ENCODE measurements at regions not wholly inside any gene's neighbourhood (a gene's known extent, or its start where the extent isn't known, plus 50 kb on each side); places are given as distances from the start of the nearest gene placed in this dataset.

DNA sequence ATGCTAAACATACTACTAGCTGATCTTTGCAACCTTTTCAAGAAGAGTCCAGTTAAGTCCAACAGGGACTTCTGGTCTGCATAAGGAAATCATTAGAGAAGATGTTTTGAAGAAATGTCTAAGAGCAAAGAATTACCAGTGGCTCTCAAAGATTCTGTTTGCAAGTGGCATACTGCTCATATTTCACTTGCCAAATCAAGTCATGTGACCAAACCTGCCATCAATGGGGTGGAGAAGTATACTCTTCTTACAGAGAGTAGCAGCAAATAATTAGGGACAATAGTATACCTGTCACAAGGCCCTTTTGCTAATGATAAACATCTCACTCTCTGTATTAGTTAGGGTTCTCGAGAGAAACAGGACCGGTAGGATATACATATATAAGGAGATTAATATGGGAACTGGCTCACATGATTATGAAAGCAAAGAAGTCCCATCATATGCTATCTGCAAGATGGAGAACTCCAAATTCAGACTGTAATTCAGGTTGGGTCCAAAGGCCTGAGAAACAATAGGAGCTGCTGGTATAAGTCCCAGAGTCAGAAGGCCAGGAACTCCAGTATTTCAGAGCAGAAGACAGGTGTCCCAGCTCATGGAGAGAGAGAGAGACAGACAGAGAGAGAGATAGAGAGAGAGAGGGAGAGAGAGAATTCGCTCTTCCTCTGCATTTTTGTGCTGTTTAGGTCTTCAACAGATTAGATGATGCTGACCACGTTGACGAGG, 111.5 kb downstream of the LCA5 start:
- WGBS, 5 donors = 75 to 84% (median 83%) methylated on average over 5 of the region's 5 CpGs
- intact Hi-C loops (cut with DNase I; ENCODE audit: low total_unique reads) = no loop called here
- DNase-seq = no peak

DNA sequence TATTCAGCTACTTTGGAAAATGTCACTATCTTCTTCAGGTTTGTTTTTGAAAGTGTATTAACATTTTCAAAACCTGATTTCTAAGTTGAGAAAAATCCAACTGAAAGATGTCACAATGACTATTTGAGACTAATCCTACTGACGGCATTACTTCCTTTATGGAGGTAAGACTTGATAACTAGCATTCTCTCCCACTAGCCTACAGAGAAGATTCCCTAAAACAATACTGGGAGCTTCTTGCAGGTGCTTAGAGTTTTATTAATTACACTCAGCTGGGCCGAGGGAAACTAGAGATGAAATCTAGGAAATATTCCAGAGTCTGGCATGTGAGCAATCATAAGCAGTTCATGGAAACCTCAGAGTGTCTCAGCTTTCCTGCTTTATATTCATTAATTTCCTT, 114.0 kb downstream of the LCA5 start:
- Histone ChIP-seq H3K27me3 (no peaks in the 10 kb centered on the region), H3K4me3 (no peak overlapping the region), H3K4me1 (peaks cover 0 to 12% (median 8%) of the 10 kb centered on the region in 4 donors), H3K36me3 (no peaks in the 10 kb centered on the region), H3K9me3 (no peaks in the 10 kb centered on the region), H3K27ac (no peak overlapping the region)
- DNase-seq = no peak
- intact Hi-C loops (cut with DNase I; ENCODE audit: low total_unique reads) = no loop called here
- 64 to 79% (median 71%) methylated on average over 2 of the region's 2 CpGs for WGBS, 5 donors
- TF ChIP-seq POLR2A (IDR thresholded peaks at IDR 0.05) (no peak), EP300 (IDR thresholded peaks at IDR 0.05) (no peak), POLR2AphosphoS5 (IDR thresholded peaks at IDR 0.05) (no peak)
- TF ChIP-seq, protein P1, sequence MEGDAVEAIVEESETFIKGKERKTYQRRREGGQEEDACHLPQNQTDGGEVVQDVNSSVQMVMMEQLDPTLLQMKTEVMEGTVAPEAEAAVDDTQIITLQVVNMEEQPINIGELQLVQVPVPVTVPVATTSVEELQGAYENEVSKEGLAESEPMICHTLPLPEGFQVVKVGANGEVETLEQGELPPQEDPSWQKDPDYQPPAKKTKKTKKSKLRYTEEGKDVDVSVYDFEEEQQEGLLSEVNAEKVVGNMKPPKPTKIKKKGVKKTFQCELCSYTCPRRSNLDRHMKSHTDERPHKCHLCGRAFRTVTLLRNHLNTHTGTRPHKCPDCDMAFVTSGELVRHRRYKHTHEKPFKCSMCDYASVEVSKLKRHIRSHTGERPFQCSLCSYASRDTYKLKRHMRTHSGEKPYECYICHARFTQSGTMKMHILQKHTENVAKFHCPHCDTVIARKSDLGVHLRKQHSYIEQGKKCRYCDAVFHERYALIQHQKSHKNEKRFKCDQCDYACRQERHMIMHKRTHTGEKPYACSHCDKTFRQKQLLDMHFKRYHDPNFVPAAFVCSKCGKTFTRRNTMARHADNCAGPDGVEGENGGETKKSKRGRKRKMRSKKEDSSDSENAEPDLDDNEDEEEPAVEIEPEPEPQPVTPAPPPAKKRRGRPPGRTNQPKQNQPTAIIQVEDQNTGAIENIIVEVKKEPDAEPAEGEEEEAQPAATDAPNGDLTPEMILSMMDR (IDR thresholded peaks at IDR 0.05) = no peak

More for the DNA sequence above, 111.5 kb downstream of the LCA5 start:
- Histone ChIP-seq H3K27me3 (no peaks in the 10 kb centered on the region), H3K27ac (no peak overlapping the region), H3K4me1 (peaks cover 0 to 12% (median 8%) of the 10 kb centered on the region in 4 donors), H3K9me3 (no peaks in the 10 kb centered on the region), H3K4me3 (no peak overlapping the region), H3K36me3 (no peaks in the 10 kb centered on the region)
- TF ChIP-seq EP300 (IDR thresholded peaks at IDR 0.05) (no peak), POLR2A (IDR thresholded peaks at IDR 0.05) (no peak), POLR2AphosphoS5 (IDR thresholded peaks at IDR 0.05) (no peak)
- TF ChIP-seq, protein P1 (IDR thresholded peaks at IDR 0.05) = no peak

- no peaks in the 10 kb centered on the region for H3K36me3 ChIP-seq
- H3K4me1 ChIP-seq = peaks cover 0 to 12% (median 8%) of the 10 kb centered on the region in 4 donors
- DNase-seq = no peak
- no peak for TF ChIP-seq POLR2A (IDR thresholded peaks at IDR 0.05)
- TF ChIP-seq, protein P1 (IDR thresholded peaks at IDR 0.05) = no peak
- TF ChIP-seq EP300 (IDR thresholded peaks at IDR 0.05) = no peak
- TF ChIP-seq POLR2AphosphoS5 (IDR thresholded peaks at IDR 0.05) = no peak
- no peak overlapping the region for H3K4me3 ChIP-seq
- no peaks in the 10 kb centered on the region for H3K27me3 ChIP-seq
- H3K27ac ChIP-seq = no peak overlapping the region
- no peaks in the 10 kb centered on the region for H3K9me3 ChIP-seq
- 59 to 88% (median 82%) methylated on average over 1 of the region's 1 CpG for WGBS, 5 donors
- intact Hi-C loops (cut with DNase I; ENCODE audit: low total_unique reads) = no loop called here
These were observed 114.6 kb downstream of the LCA5 start for GRCh38 chr6:79422666-79423065.

DNA sequence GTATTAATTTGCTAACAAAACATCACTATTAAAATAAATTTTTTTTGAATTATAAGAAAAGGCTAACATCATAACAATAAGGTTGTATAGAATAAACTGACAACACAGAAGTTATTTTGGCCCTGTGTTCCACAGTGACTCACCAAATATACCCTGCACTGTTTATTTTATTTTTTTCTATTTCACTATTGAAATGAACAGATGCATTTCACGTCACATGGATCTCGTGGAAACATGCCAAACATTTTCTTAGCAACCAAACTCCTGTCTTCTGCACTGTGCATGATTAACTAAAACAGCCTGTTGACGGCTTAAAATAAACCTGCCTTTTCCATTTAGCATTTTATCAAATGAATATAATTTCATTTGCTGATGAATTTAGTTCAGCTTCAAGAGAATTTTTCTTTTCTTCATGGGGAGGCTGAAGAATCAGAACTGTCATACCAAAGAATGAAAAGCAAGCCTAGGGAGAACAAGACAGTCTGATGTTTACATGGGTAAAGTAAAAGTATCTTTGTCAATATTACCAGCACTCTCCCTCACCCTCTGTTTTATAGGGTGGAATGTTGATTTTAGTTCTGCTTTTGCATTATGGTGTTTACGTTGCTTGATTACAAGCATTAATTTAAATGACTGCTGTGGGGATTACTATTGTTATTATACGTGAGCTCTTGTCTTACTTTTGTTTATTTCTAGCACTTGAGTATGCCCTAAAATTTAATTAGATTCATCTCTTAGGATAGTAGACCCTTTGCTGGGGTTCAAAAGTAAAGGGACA, 115.3 kb downstream of the LCA5 start:
- Histone ChIP-seq H3K27me3 (no peaks in the 10 kb centered on the region), H3K4me1 (peaks cover 0 to 12% (median 8%) of the 10 kb centered on the region in 4 donors), H3K9me3 (no peaks in the 10 kb centered on the region), H3K36me3 (no peaks in the 10 kb centered on the region), H3K27ac (no peak overlapping the region), H3K4me3 (no peak overlapping the region)
- WGBS, 5 donors = 10 to 18% (median 14%) methylated on average over 5 of the region's 5 CpGs
- TF ChIP-seq, protein P1 (IDR thresholded peaks at IDR 0.05) = no peak
- no peak for TF ChIP-seq EP300 (IDR thresholded peaks at IDR 0.05)
- TF ChIP-seq POLR2AphosphoS5 (IDR thresholded peaks at IDR 0.05) = no peak
- TF ChIP-seq POLR2A (IDR thresholded peaks at IDR 0.05) = no peak
- peak in 1 of 2 donors; percentile 94 for DNase-seq
- intact Hi-C loops (cut with DNase I; ENCODE audit: low total_unique reads) = no loop called here

All from stomach (tissue), 8 donors.